ENCODE measurements at regions not wholly inside any gene's neighbourhood (a gene's known extent, or its start where the extent isn't known, plus 50 kb on each side); places are given as distances from the start of the nearest gene placed in this dataset.

- intact Hi-C loops (cut with DNase I) = loop anchor here (10.0 kb wide), 3 partner anchors 158 to 322 kb away; no protein-coding TSS in a partner anchor
- Histone ChIP-seq H3K27me3 (no peaks in the 10 kb centered on the region), H3K4me3 (no peak overlapping the region), H3K4me1 (peaks cover 0 to 39% (median 26%) of the 10 kb centered on the region in 4 donors), H3K27ac (no peak overlapping the region), H3K36me3 (no peaks in the 10 kb centered on the region), H3K9me3 (no peaks in the 10 kb centered on the region)
- TF ChIP-seq EP300 (IDR thresholded peaks at IDR 0.05) = no peak
- TF ChIP-seq POLR2A (IDR thresholded peaks at IDR 0.05) = no peak
- TF ChIP-seq CTCF (IDR thresholded peaks at IDR 0.05) = no peak
- TF ChIP-seq POLR2AphosphoS5 (IDR thresholded peaks at IDR 0.05) = peak; percentile 43 to 89 (median 79)
- WGBS, 2 donors = 74 to 82% methylated on average over 11 of the region's 11 CpGs
- no peak for DNase-seq
Observed at GRCh38 chr6:6912817-6913744, 194.7 kb upstream of the RREB1 start.

GRCh38 chr6:6915219-6915618 is 192.5 kb upstream of the RREB1 start:
- peak overlapping the region; percentile 70 to 73 (median 71) for H3K27ac ChIP-seq
- TF ChIP-seq EP300 (IDR thresholded peaks at IDR 0.05) (no peak), POLR2AphosphoS5 (IDR thresholded peaks at IDR 0.05) (no peak), CTCF (IDR thresholded peaks at IDR 0.05) (no peak), POLR2A (IDR thresholded peaks at IDR 0.05) (no peak)
- intact Hi-C loops (cut with DNase I) = loop anchor here (10.0 kb wide), 3 partner anchors 160 to 320 kb away; no protein-coding TSS in a partner anchor
- no peak for DNase-seq
- 70 to 78% methylated on average over 3 of the region's 3 CpGs for WGBS, 2 donors
- peak overlapping the region; percentile 5 to 33 (median 19) for H3K4me3 ChIP-seq
- H3K4me1 ChIP-seq = peaks cover 0 to 39% (median 26%) of the 10 kb centered on the region in 4 donors
- H3K9me3 ChIP-seq = no peaks in the 10 kb centered on the region
- no peaks in the 10 kb centered on the region for H3K36me3 ChIP-seq
- no peaks in the 10 kb centered on the region for H3K27me3 ChIP-seq

- TF ChIP-seq POLR2A (IDR thresholded peaks at IDR 0.05) = no peak
- TF ChIP-seq EP300 (IDR thresholded peaks at IDR 0.05) = peak in 1 of 4 donors; percentile 6
- no peak for TF ChIP-seq CTCF (IDR thresholded peaks at IDR 0.05)
- TF ChIP-seq POLR2AphosphoS5 (IDR thresholded peaks at IDR 0.05) = peak in 3 of 4 donors; percentile 59 to 70 (median 64)
- peak overlapping the region; percentile 5 to 33 (median 19) for H3K4me3 ChIP-seq
- intact Hi-C loops (cut with DNase I) = loop anchor here (10.0 kb wide), 3 partner anchors 161 to 319 kb away; no protein-coding TSS in a partner anchor
- WGBS, 2 donors = 6 to 14% methylated on average over 9 of the region's 9 CpGs
- H3K27me3 ChIP-seq = no peaks in the 10 kb centered on the region
- peak overlapping the region; percentile 70 to 73 (median 71) for H3K27ac ChIP-seq
- H3K9me3 ChIP-seq = no peaks in the 10 kb centered on the region
- peaks cover 0 to 39% (median 26%) of the 10 kb centered on the region in 4 donors for H3K4me1 ChIP-seq
- DNase-seq = peak; percentile 90
- H3K36me3 ChIP-seq = no peaks in the 10 kb centered on the region
Observed at GRCh38 chr6:6915813-6916547, 191.8 kb upstream of the RREB1 start.

GRCh38 chr6:6916598-6916997 is 191.2 kb upstream of the RREB1 start:
- no peaks in the 10 kb centered on the region for H3K27me3 ChIP-seq
- 84 to 88% methylated on average over 6 of the region's 6 CpGs for WGBS, 2 donors
- no peak overlapping the region for H3K4me3 ChIP-seq
- peaks cover 0 to 39% (median 26%) of the 10 kb centered on the region in 4 donors for H3K4me1 ChIP-seq
- intact Hi-C loops (cut with DNase I) = loop anchor here (10.0 kb wide), 3 partner anchors 162 to 318 kb away; no protein-coding TSS in a partner anchor
- TF ChIP-seq CTCF (IDR thresholded peaks at IDR 0.05) = no peak
- no peak for TF ChIP-seq POLR2A (IDR thresholded peaks at IDR 0.05)
- TF ChIP-seq EP300 (IDR thresholded peaks at IDR 0.05) = no peak
- no peak for TF ChIP-seq POLR2AphosphoS5 (IDR thresholded peaks at IDR 0.05)
- H3K27ac ChIP-seq = peak overlapping the region in 3 of 4 donors; percentile 70 to 73 (median 71)
- H3K36me3 ChIP-seq = no peaks in the 10 kb centered on the region
- no peak for DNase-seq
- no peaks in the 10 kb centered on the region for H3K9me3 ChIP-seq
